GM23248 (cell line): ENCODE measurements at regions not wholly inside any gene's neighbourhood (a gene's known extent, or its start where the extent isn't known, plus 50 kb on each side); places are given as distances from the start of the nearest gene placed in this dataset.
"Not testable (repeated sequence)": the region's sequence is repeated elsewhere in the genome, so short reads cannot be mapped to it uniquely, and the experiment has no call there.

Experiments
- DNase-seq: peaks from one replicate; pipeline ENCODE4 v3.0.0-alpha.2; 2015
- H2AFZ ChIP-seq: fragments of 200-600 bp; sonication (generic); 2 replicates; pipeline ENCODE4 v1.6.1; 2016; ENCODE audit warnings: antibody characterized with exemption
- H3F3A ChIP-seq: fragments of 200-600 bp; sonication (generic); 2 replicates; pipeline ENCODE4 v1.6.1; 2016; ENCODE audit warnings: mild to moderate bottlenecking, antibody characterized with exemption, mixed run types; ENCODE audit not compliant: insufficient read depth
- H3K27ac ChIP-seq: fragments of 200-600 bp; sonication (generic); 2 replicates; pipeline ENCODE4 v1.5.1; 2016; ENCODE audit warnings: mild to moderate bottlenecking
- H3K27me3 ChIP-seq: fragments of 200-600 bp; sonication (generic); replicated peaks from 2 replicates; pipeline ENCODE4 v1.6.1; 2016; ENCODE audit warnings: mild to moderate bottlenecking; ENCODE audit not compliant: insufficient read depth
- H3K36me3 ChIP-seq: fragments of 200-600 bp; sonication (generic); 2 replicates; pipeline ENCODE4 v1.6.1; 2016; ENCODE audit warnings: low read depth, mild to moderate bottlenecking
- H3K4me1 ChIP-seq: fragments of 200-600 bp; sonication (generic); 2 replicates; pipeline ENCODE4 v1.6.1; 2016; ENCODE audit warnings: mild to moderate bottlenecking; ENCODE audit not compliant: insufficient read depth
- H3K4me2 ChIP-seq: fragments of 200-600 bp; sonication (generic); one replicate; pipeline ENCODE4 v1.6.1; 2016; ENCODE audit warnings: mild to moderate bottlenecking; ENCODE audit not compliant: unreplicated experiment
- H3K4me3 ChIP-seq: fragments of 200-600 bp; sonication (generic); 2 replicates; pipeline ENCODE4 v1.5.1; 2016; ENCODE audit warnings: mild to moderate bottlenecking
- H3K79me2 ChIP-seq: fragments of 200-600 bp; sonication (generic); 2 replicates; pipeline ENCODE4 v1.6.1; 2016; ENCODE audit warnings: mild to moderate bottlenecking; ENCODE audit not compliant: insufficient read depth
- H3K9ac ChIP-seq: fragments of 200-600 bp; sonication (generic); 2 replicates; pipeline ENCODE4 v1.6.1; 2016; ENCODE audit warnings: mild to moderate bottlenecking
- H3K9me2 ChIP-seq: fragments of 200-600 bp; sonication (generic); 2 replicates; pipeline ENCODE4 v1.6.1; 2016; ENCODE audit warnings: mixed run types, mild to moderate bottlenecking, moderate library complexity; ENCODE audit not compliant: insufficient read depth
- H3K9me3 ChIP-seq: fragments of 200-600 bp; sonication (generic); one replicate; pipeline ENCODE4 v1.6.1; 2017; ENCODE audit warnings: low read depth
- H4K20me1 ChIP-seq: fragments of 200-600 bp; sonication (generic); 2 replicates; pipeline ENCODE4 v1.6.0; 2016; ENCODE audit not compliant: insufficient read depth
- EZH2 ChIP-seq: fragments of 200-600 bp; sonication (generic); IDR thresholded peaks from 2 replicates; pipeline ENCODE4 v1.6.1; 2018; ENCODE audit warnings: antibody characterized with exemption, mild to moderate bottlenecking; ENCODE audit not compliant: insufficient read depth, poor library complexity, severe bottlenecking
- EZH2phosphoT487 ChIP-seq: fragments of 200-600 bp; sonication (generic); IDR thresholded peaks from 2 replicates; pipeline ENCODE4 v1.6.1; 2018; ENCODE audit warnings: antibody characterized with exemption, moderate library complexity, mild to moderate bottlenecking, low read depth; ENCODE audit not compliant: insufficient read depth
- WGBS, 2 experiments: methylation state at CpG; one replicate each; pipeline ENCODE4 v1.1.6; 2015 to 2017; ENCODE audit warnings: low lambda C conversion rate in 2 of 2, low coverage in 1 of 2; ENCODE audit errors: missing lambda C conversion rate in 2 of 2; 5-methylcytosine and 5-hydroxymethylcytosine counted together
- in situ Hi-C: fragments of 300-500 bp; cut with MboI; formaldehyde crosslinking; loops from 2 replicates; pipeline ENCODE4 v1.15.0; 2020

DNA sequence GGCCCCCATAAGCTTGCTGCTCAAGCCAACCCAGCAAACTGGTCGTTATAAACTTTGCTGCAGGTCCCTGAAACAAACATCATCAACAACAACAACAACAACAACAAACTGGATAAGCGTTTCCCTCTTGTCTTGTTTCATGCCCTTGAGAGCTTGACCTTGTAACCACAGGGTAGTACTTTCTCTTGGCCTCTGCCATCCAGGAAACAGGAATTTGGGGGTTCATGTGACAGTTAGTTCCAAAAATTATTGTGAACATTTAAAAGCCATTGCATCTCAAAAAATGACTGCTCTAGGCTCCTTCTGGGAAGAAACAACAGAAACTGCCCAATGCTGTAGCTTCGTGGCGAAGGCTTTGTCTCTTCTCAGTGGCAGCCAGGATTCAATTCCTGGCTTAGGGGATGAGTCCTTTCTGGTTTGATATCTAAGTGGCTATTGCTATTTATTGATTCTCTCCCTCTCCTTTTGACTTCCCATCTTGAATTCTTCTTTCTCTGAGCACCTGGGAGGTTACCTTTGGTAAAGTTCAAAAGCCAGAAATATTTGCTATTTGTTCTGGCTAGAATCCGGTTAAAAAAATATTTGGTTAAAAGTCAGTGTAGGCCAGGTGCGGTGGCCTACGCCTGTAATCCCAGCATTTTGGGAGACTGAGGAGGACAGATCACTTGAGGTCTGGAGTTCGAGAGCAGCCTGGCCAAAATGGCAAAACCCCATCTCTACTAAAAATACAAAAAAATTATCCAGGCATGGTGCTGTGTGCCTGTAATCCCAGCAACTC, 52.0 kb upstream of the CPM start:
- Histone ChIP-seq H3K9ac (no peak overlapping the region), H3K4me1 (peaks cover 5% of the 10 kb centered on the region), H3K4me3 (no peak overlapping the region), H3K79me2 (no peaks in the 10 kb centered on the region), H3K27me3 (no peaks in the 10 kb centered on the region), H3K36me3 (no peaks in the 10 kb centered on the region), H3K9me2 (no peaks in the 10 kb centered on the region), H3K4me2 (no peak overlapping the region), H2AFZ (no peak overlapping the region), H3F3A (no peaks in the 10 kb centered on the region), H3K9me3 (no peaks in the 10 kb centered on the region), H3K27ac (no peak overlapping the region), H4K20me1 (no peaks in the 10 kb centered on the region)
- in situ Hi-C loops = no loop called here
- 81 to 85% methylated on average over 8 of the region's 8 CpGs for WGBS, 2 experiments
- DNase-seq = no peak
- TF ChIP-seq EZH2 (no peak), EZH2phosphoT487 (no peak)

DNA sequence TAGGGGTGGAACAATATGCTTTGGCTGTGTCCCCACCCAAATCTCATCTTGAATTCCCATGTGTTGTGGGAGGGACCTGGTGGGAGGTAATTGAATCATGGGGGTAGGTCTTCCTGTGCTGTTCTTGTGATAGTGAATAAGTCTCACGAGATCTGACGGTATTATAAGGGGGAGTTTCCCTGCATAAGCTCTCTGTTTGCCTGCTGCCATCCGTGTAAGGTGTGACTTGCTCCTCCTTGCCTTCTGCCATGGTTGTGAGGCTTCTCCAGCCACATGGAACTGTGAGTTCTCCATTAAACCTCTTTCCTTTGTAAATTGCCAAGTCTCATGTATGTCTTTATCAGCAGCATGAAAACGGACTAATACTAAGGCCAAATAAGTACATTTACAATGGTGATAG, 64.6 kb upstream of the CPM start:
- WGBS, 2 experiments = 90 to 93% methylated on average over 4 of the region's 4 CpGs
- H2AFZ ChIP-seq, H3K79me2 ChIP-seq, H3K9me3 ChIP-seq, H3K27ac ChIP-seq, in situ Hi-C loops, H3K9ac ChIP-seq, H3K4me2 ChIP-seq, H4K20me1 ChIP-seq, H3K4me3 ChIP-seq, DNase-seq, H3K36me3 ChIP-seq, H3K9me2 ChIP-seq, H3K27me3 ChIP-seq: not testable (repeated sequence)
- H3K4me1 ChIP-seq = peaks cover 18% of the 10 kb centered on the region
- H3F3A ChIP-seq = peaks cover 15% of the 10 kb centered on the region

GRCh38 chr12:68998041-68998440, 65.1 kb upstream of the CPM start:
- Histone ChIP-seq H3K4me1 (peaks cover 18% of the 10 kb centered on the region), H3K4me3 (no peak overlapping the region), H3K9me3 (no peaks in the 10 kb centered on the region), H3F3A (peaks cover 15% of the 10 kb centered on the region), H4K20me1 (no peaks in the 10 kb centered on the region), H3K27ac (no peak overlapping the region), H3K4me2 (no peak overlapping the region), H3K27me3 (no peaks in the 10 kb centered on the region), H3K9ac (no peak overlapping the region), H3K9me2 (no peaks in the 10 kb centered on the region; the same call in 1 of the 2 replicates), H2AFZ (no peak overlapping the region), H3K36me3 (no peaks in the 10 kb centered on the region), H3K79me2 (no peaks in the 10 kb centered on the region)
- in situ Hi-C loops = no loop called here
- WGBS, 2 experiments = 68 to 74% methylated on average over 1 of the region's 1 CpG
- DNase-seq = no peak
- TF ChIP-seq EZH2phosphoT487 = no peak
- TF ChIP-seq EZH2 = no peak

DNA sequence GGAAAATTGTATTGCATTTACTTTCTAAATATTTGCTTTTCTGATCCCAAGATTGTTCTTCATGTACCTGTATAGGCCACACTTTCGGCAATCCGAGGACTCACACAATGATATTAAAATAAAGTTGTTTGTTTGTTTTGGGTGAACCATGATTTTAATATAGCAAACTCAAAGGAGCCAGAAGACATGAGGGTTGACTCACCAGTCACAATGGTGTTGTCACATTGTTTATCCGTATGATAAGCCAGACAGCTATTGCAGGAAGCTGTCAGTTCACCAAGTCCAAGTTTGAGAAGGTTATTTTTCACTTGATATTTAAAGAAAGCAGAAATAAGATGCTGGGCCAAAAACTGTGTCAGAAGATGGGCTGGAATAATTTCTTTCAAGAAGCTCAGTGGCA, 67.1 kb upstream of the CPM start:
- 80 to 89% methylated on average over 3 of the region's 3 CpGs for WGBS, 2 experiments
- Histone ChIP-seq H3K9me2 (no peaks in the 10 kb centered on the region; the same call in 1 of the 2 replicates), H3K4me1 (peaks cover 18% of the 10 kb centered on the region), H4K20me1 (no peaks in the 10 kb centered on the region), H3K36me3 (no peaks in the 10 kb centered on the region), H3K9me3 (no peaks in the 10 kb centered on the region), H2AFZ (peak overlapping the region; percentile 67), H3K79me2 (no peaks in the 10 kb centered on the region), H3F3A (peaks cover 15% of the 10 kb centered on the region), H3K4me3 (no peak overlapping the region; the same call in 1 of the 2 replicates), H3K4me2 (peak overlapping the region; percentile 48), H3K27ac (peak overlapping the region; percentile 78), H3K27me3 (no peaks in the 10 kb centered on the region), H3K9ac (peak overlapping the region; percentile 37)
- peak; percentile 21 for DNase-seq
- TF ChIP-seq EZH2 = no peak
- no peak for TF ChIP-seq EZH2phosphoT487
- in situ Hi-C loops = no loop called here
